A549 (cell line): ENCODE measurements at regions not wholly inside any gene's neighbourhood (a gene's known extent, or its start where the extent isn't known, plus 50 kb on each side); places are given as distances from the start of the nearest gene placed in this dataset.

ENCODE experiments used
- ATAC-seq, 2 experiments: fragments of 200-7000 bp in 1 of 2; fragments of >200 bp in 1 of 2; cut with Nextera tagmentation in 1 of 2; cut with Tn5 transposase in 1 of 2; 3 replicates each; pipeline versions ENCODE4 v1.8.0 to v1.9.1; 2018 to 2020; ENCODE audit warnings: mild to moderate bottlenecking in 1 of 2, moderate library complexity in 1 of 2
- CTCF ChIA-PET: fragments of 300-600 bp; sonication (Branson Sonifier 250); formaldehyde crosslinking; extraction: SDS; loops from one replicate; lab custom pipeline; 2021; ENCODE audit warnings: antibody characterized with exemption, inconsistent platforms; lab: Yijun Ruan, JAX
- POLR2A ChIA-PET: fragments of 350-600 bp; formaldehyde crosslinking; extraction: SDS; loops from one replicate; lab custom pipeline; 2021; ENCODE audit warnings: antibody characterized with exemption, inconsistent platforms; lab: Yijun Ruan, JAX
- DNase-seq, 2 experiments: peaks; one replicate each; pipeline versions ENCODE4 v3.0.0 to v3.0.0-alpha.2; 2011 to 2016; ENCODE audit warnings: low read depth in 1 of 2, low spot score in 1 of 2
- FAIRE-seq: peaks from 2 replicates; lab custom pipeline; 2011; peaks lifted over from hg19 to GRCh38; lab: Jason Lieb, UNC
- H3K27ac ChIP-seq, 2 experiments: fragments of >200 bp; sonication (Bioruptor Twin); formaldehyde crosslinking; 3 replicates each; pipeline ENCODE4 v1.5.1; 2016 to 2017
- H3K4me1 ChIP-seq: fragments of >200 bp; sonication (Bioruptor Twin); formaldehyde crosslinking; 3 replicates; pipeline ENCODE4 v1.6.1; 2016
- H3K4me2 ChIP-seq: fragments of >200 bp; sonication (Bioruptor Twin); formaldehyde crosslinking; 3 replicates; pipeline ENCODE4 v1.6.1; 2016
- H3K4me3 ChIP-seq: fragments of >200 bp; sonication (Bioruptor Twin); formaldehyde crosslinking; 3 replicates; pipeline ENCODE4 v1.5.1; 2016
- H3K9me3 ChIP-seq: fragments of >200 bp; sonication (Bioruptor Twin); formaldehyde crosslinking; 3 replicates; pipeline ENCODE4 v1.6.1; 2016
- CBX8 ChIP-seq: fragments of 200-600 bp; sonication (generic); IDR thresholded peaks from 2 replicates; pipeline ENCODE4 v1.6.1; 2016
- CEBPB ChIP-seq, 2 experiments: fragments of >200 bp in 1 of 2; sonication (Bioruptor Twin) in 1 of 2; formaldehyde crosslinking in 1 of 2; IDR thresholded peaks; 2 replicates each; pipeline ENCODE4 v1.6.1; 2012 to 2016
- CHD2 ChIP-seq: fragments of 150-350 bp; IDR thresholded peaks from 2 replicates; pipeline ENCODE4 v1.6.1; 2014; ENCODE audit warnings: low read length; ENCODE audit not compliant: partially characterized antibody
- FOSB ChIP-seq: fragments of 250-450 bp; sonication (Bioruptor Pico); IDR thresholded peaks from 2 replicates; pipeline ENCODE4 v1.5.0; 2020; ENCODE audit warnings: mild to moderate bottlenecking, moderate library complexity
- GATA3 ChIP-seq: IDR thresholded peaks from 2 replicates; pipeline ENCODE4 v1.6.1; 2012; ENCODE audit warnings: borderline replicate concordance
- HDAC2 ChIP-seq: fragments of 200-600 bp; sonication (generic); IDR thresholded peaks from 2 replicates; pipeline ENCODE4 v1.6.1; 2016
- HEYL ChIP-seq: fragments of 250-450 bp; sonication (Bioruptor Pico); IDR thresholded peaks from 2 replicates; pipeline ENCODE4 v1.8.0; 2021; ENCODE audit warnings: mild to moderate bottlenecking, moderate library complexity
- HOXB5 ChIP-seq: fragments of 250-450 bp; sonication (Bioruptor Pico); IDR thresholded peaks from 2 replicates; pipeline ENCODE4 v1.5.0; 2020; ENCODE audit warnings: mild to moderate bottlenecking, moderate library complexity
- JUN ChIP-seq, 2 experiments: fragments of >200 bp; sonication (Bioruptor Twin); formaldehyde crosslinking; IDR thresholded peaks; 2 replicates in 1 of 2; 3 replicates in 1 of 2; pipeline ENCODE4 v1.6.1; 2016 to 2017
- KDM5A ChIP-seq: fragments of 200-600 bp; sonication (generic); IDR thresholded peaks from 2 replicates; pipeline ENCODE4 v1.6.1; 2016; ENCODE audit warnings: antibody characterized with exemption, mild to moderate bottlenecking
- MYC ChIP-seq: IDR thresholded peaks from 2 replicates; pipeline ENCODE4 v1.6.1; 2012; ENCODE audit warnings: mild to moderate bottlenecking, inconsistent platforms, low read length, improper control_type of control experiment, borderline replicate concordance
- NFE2L2 ChIP-seq: fragments of 150-350 bp; conservative IDR thresholded peaks from 2 replicates; pipeline ENCODE4 v1.6.1; 2014; ENCODE audit warnings: low read length
- PHF8 ChIP-seq: fragments of 200-600 bp; sonication (generic); IDR thresholded peaks from 2 replicates; pipeline ENCODE4 v1.6.1; 2016; ENCODE audit warnings: low read depth, mild to moderate bottlenecking, antibody characterized with exemption, moderate library complexity, borderline replicate concordance
- POLR2A ChIP-seq: IDR thresholded peaks from 2 replicates; pipeline ENCODE4 v1.6.1; 2012; ENCODE audit warnings: mild to moderate bottlenecking, low read length
- RARB ChIP-seq: fragments of 250-450 bp; sonication (Bioruptor Pico); IDR thresholded peaks from 2 replicates; pipeline ENCODE4 v1.8.0; 2021; ENCODE audit warnings: mild to moderate bottlenecking, moderate library complexity
- SMC3 ChIP-seq: fragments of >200 bp; sonication (Bioruptor Twin); formaldehyde crosslinking; IDR thresholded peaks from 3 replicates; pipeline ENCODE4 v1.6.1; 2018; ENCODE audit warnings: inconsistent platforms
- ZC3H11A ChIP-seq: fragments of 450-650 bp; IDR thresholded peaks from 2 replicates; pipeline ENCODE4 v1.6.1; 2014; ENCODE audit warnings: antibody characterized with exemption, mild to moderate bottlenecking
- ZNF302 ChIP-seq: fragments of 250-450 bp; sonication (Bioruptor Pico); IDR thresholded peaks from 2 replicates; pipeline ENCODE4 v1.9.0; 2021; ENCODE audit warnings: inconsistent platforms, mild to moderate bottlenecking, moderate library complexity
- WGBS: methylation state at CpG from one replicate; pipeline ENCODE4 v1.1.6; 2017; ENCODE audit errors: missing lambda C conversion rate; 5-methylcytosine and 5-hydroxymethylcytosine counted together
- TF ChIP-seq, protein P1 (sequence below): fragments of 200-600 bp; sonication (generic); IDR thresholded peaks from 2 replicates; pipeline ENCODE4 v1.6.1; 2016; ENCODE audit warnings: antibody characterized with exemption, mild to moderate bottlenecking, moderate library complexity
- TF ChIP-seq, protein P2 (sequence below): fragments of 150-350 bp; IDR thresholded peaks from 2 replicates; pipeline ENCODE4 v1.6.1; 2014; ENCODE audit warnings: low read depth, mild to moderate bottlenecking, low read length
- TF ChIP-seq, protein P3 (sequence below): IDR thresholded peaks from 2 replicates; pipeline ENCODE4 v1.6.1; 2012; ENCODE audit warnings: low read depth, borderline replicate concordance
- TF ChIP-seq, protein P4 (sequence below): fragments of 250-450 bp; sonication (Bioruptor Pico); IDR thresholded peaks from 2 replicates; pipeline ENCODE4 v1.5.0; 2021; ENCODE audit warnings: mild to moderate bottlenecking, moderate library complexity, borderline replicate concordance

DNA sequence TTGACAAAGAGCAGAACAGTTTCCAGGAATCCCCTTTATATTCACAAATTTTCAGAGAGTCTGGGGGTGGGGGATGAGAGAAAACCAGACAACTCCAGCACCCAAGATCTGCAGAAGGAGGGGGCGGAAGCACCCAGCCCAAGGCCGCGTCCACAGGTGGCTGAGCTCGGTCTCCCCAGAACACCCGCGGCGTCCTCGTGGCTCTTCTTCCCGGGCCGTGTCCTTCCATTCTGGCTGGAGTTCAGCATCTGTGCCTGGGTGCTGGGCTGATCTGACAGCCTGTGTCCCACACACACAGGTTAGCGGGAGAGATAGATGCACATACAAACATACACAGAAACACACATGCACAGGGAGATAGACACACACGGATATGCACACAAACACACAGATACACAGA, 455.8 kb upstream of the SALL3 start:
- 4% methylated on average over 2 of the region's 12 CpGs for WGBS
- H3K4me3 ChIP-seq, result no peak overlapping the region
- ATAC-seq, result no peak
- no peak for TF ChIP-seq CBX8
- TF ChIP-seq MYC, result no peak
- no peak for TF ChIP-seq FOSB
- no peak for TF ChIP-seq NFE2L2
- no peak for TF ChIP-seq CEBPB (IDR thresholded peaks at IDR 0.05)
- TF ChIP-seq, protein P1, sequence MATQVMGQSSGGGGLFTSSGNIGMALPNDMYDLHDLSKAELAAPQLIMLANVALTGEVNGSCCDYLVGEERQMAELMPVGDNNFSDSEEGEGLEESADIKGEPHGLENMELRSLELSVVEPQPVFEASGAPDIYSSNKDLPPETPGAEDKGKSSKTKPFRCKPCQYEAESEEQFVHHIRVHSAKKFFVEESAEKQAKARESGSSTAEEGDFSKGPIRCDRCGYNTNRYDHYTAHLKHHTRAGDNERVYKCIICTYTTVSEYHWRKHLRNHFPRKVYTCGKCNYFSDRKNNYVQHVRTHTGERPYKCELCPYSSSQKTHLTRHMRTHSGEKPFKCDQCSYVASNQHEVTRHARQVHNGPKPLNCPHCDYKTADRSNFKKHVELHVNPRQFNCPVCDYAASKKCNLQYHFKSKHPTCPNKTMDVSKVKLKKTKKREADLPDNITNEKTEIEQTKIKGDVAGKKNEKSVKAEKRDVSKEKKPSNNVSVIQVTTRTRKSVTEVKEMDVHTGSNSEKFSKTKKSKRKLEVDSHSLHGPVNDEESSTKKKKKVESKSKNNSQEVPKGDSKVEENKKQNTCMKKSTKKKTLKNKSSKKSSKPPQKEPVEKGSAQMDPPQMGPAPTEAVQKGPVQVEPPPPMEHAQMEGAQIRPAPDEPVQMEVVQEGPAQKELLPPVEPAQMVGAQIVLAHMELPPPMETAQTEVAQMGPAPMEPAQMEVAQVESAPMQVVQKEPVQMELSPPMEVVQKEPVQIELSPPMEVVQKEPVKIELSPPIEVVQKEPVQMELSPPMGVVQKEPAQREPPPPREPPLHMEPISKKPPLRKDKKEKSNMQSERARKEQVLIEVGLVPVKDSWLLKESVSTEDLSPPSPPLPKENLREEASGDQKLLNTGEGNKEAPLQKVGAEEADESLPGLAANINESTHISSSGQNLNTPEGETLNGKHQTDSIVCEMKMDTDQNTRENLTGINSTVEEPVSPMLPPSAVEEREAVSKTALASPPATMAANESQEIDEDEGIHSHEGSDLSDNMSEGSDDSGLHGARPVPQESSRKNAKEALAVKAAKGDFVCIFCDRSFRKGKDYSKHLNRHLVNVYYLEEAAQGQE, result no peak
- TF ChIP-seq GATA3, result no peak
- TF ChIP-seq, all 56 proteins: peak for 0
- ChIA-PET CTCF (no interaction called here), POLR2A (no interaction called here)
- DNase-seq (no peak), FAIRE-seq (no peak)
- H3K4me1 ChIP-seq, result no peaks in the 10 kb centered on the region
- H3K27ac ChIP-seq, result no peak overlapping the region
- H3K9me3 ChIP-seq, result no peaks in the 10 kb centered on the region
- H3K4me2 ChIP-seq, result no peak overlapping the region

DNA sequence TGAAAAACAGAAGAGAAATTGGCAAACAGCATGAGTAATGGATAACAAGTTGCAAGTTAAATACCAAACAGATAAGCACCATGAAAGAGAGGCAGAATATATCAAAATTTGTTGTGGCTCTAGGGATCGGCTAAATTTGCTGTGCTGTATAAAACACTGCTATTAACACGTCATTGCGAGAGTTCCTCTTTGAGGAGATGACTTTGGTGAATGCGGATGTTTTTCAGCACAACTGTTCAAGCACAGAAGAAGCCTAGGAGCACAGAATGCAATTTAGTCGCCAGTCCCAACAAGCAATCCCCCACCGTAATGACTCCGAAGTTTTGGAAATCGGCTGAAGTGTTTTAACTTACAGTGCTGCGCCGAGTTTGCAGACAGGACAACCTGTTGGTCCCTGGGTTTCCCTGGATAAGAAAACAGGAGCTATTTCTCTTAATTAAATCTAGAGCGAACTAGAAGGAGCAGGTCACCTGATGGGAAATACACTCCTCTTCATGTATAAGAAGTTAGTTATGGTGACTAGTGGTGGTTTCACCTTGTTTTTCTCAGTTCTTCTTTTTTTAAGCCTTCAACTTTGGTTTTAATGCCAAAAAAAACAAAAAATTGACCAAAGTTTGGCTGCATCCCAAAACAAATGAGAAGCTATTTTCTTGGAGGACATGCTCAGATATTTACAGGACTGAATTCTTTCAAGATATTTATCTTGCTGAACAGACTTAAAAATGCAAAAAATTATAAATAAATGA, 454.1 kb upstream of the SALL3 start:
- POLR2A ChIA-PET, result no interaction called here
- Histone ChIP-seq H3K4me1 (no peaks in the 10 kb centered on the region), H3K27ac (no peak overlapping the region)
- TF ChIP-seq CHD2 (no peak), ZNF302 (no peak), HOXB5 (CRISPR knock-in tag) (no peak), SMC3 (no peak), CEBPB (IDR thresholded peaks at IDR 0.05) (no peak), PHF8 (no peak)
- TF ChIP-seq, protein P2, sequence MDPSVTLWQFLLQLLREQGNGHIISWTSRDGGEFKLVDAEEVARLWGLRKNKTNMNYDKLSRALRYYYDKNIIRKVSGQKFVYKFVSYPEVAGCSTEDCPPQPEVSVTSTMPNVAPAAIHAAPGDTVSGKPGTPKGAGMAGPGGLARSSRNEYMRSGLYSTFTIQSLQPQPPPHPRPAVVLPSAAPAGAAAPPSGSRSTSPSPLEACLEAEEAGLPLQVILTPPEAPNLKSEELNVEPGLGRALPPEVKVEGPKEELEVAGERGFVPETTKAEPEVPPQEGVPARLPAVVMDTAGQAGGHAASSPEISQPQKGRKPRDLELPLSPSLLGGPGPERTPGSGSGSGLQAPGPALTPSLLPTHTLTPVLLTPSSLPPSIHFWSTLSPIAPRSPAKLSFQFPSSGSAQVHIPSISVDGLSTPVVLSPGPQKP, result no peak
- TF ChIP-seq, all 56 proteins: peak for 0
- 57% methylated on average over 11 of the region's 11 CpGs for WGBS
- no peak for DNase-seq
- Histone ChIP-seq H3K4me2 (no peak overlapping the region), H3K9me3 (no peaks in the 10 kb centered on the region), H3K4me3 (no peak overlapping the region)
- FAIRE-seq, result no peak
- CTCF ChIA-PET, result interaction anchor here (0.7 kb wide), 1 partner anchor 413 kb away, joined by 3 read pairs; no protein-coding TSS in a partner anchor
- ATAC-seq, result no peak

DNA sequence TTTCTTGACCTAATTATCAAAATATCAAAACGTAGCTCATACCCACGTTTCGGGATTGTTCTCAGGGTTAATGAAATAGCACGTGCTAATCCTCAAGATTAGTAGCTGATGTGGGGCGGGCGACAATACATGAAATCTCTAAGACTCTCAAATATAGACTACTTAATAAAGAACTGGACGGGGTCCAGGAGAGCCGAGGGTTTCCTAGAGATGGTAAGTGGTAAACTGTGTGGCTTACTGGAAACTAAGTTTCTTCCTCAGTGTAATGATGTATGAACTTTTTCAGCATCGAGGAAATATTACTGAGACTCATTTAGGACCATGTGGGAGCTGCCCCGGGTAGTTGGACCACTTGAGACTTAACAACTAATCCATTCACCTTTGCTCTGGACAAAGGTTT, 453.3 kb upstream of the SALL3 start:
- Histone ChIP-seq H3K4me1 (no peaks in the 10 kb centered on the region), H3K4me2 (no peak overlapping the region), H3K4me3 (no peak overlapping the region), H3K27ac (no peak overlapping the region), H3K9me3 (no peaks in the 10 kb centered on the region)
- CTCF ChIA-PET, result interaction anchor here (0.7 kb wide), 1 partner anchor 413 kb away, joined by 3 read pairs; no protein-coding TSS in a partner anchor
- no peak for ATAC-seq
- POLR2A ChIA-PET, result no interaction called here
- WGBS, result 14% methylated on average over 10 of the region's 10 CpGs
- FAIRE-seq, result no peak
- no peak for DNase-seq
- TF ChIP-seq HEYL (CRISPR knock-in tag) (no peak), SMC3 (no peak), PHF8 (no peak), KDM5A (no peak), CHD2 (no peak), JUN (IDR thresholded peaks at IDR 0.05) (no peak), POLR2A (no peak), HDAC2 (no peak), ZC3H11A (no peak), HOXB5 (CRISPR knock-in tag) (no peak), RARB (CRISPR knock-in tag) (no peak)
- TF ChIP-seq, protein P1, result no peak
- TF ChIP-seq, protein P3, sequence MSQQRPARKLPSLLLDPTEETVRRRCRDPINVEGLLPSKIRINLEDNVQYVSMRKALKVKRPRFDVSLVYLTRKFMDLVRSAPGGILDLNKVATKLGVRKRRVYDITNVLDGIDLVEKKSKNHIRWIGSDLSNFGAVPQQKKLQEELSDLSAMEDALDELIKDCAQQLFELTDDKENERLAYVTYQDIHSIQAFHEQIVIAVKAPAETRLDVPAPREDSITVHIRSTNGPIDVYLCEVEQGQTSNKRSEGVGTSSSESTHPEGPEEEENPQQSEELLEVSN, result no peak
- TF ChIP-seq, protein P4, sequence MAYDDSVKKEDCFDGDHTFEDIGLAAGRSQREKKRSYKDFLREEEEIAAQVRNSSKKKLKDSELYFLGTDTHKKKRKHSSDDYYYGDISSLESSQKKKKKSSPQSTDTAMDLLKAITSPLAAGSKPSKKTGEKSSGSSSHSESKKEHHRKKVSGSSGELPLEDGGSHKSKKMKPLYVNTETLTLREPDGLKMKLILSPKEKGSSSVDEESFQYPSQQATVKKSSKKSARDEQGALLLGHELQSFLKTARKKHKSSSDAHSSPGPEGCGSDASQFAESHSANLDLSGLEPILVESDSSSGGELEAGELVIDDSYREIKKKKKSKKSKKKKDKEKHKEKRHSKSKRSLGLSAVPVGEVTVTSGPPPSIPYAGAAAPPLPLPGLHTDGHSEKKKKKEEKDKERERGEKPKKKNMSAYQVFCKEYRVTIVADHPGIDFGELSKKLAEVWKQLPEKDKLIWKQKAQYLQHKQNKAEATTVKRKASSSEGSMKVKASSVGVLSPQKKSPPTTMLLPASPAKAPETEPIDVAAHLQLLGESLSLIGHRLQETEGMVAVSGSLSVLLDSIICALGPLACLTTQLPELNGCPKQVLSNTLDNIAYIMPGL (CRISPR knock-in tag), result no peak
